ENCODE measurements at regions not wholly inside any gene's neighbourhood (a gene's known extent, or its start where the extent isn't known, plus 50 kb on each side); places are given as distances from the start of the nearest gene placed in this dataset.

DNA sequence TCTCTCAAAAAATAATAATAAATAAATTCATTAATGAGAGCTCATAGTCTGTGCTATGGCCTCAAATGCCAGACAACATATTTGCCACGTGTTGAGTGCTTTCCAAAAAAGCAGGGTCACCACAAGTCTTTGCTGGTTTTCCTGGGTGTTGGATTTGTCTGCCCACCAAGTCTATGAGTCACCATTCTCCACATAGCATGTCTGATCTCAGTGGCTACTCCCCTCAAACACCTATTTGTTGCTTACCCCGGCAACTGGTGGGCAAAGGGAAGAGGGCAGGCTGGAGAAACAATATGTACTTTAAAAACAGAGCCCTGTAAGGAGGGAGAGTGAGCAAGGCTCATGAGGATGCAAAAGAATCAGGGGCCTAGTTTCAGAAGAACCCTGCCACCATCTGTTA, 120.0 kb upstream of the ARRDC4 start (continued):
- TF ChIP-seq, protein P1, sequence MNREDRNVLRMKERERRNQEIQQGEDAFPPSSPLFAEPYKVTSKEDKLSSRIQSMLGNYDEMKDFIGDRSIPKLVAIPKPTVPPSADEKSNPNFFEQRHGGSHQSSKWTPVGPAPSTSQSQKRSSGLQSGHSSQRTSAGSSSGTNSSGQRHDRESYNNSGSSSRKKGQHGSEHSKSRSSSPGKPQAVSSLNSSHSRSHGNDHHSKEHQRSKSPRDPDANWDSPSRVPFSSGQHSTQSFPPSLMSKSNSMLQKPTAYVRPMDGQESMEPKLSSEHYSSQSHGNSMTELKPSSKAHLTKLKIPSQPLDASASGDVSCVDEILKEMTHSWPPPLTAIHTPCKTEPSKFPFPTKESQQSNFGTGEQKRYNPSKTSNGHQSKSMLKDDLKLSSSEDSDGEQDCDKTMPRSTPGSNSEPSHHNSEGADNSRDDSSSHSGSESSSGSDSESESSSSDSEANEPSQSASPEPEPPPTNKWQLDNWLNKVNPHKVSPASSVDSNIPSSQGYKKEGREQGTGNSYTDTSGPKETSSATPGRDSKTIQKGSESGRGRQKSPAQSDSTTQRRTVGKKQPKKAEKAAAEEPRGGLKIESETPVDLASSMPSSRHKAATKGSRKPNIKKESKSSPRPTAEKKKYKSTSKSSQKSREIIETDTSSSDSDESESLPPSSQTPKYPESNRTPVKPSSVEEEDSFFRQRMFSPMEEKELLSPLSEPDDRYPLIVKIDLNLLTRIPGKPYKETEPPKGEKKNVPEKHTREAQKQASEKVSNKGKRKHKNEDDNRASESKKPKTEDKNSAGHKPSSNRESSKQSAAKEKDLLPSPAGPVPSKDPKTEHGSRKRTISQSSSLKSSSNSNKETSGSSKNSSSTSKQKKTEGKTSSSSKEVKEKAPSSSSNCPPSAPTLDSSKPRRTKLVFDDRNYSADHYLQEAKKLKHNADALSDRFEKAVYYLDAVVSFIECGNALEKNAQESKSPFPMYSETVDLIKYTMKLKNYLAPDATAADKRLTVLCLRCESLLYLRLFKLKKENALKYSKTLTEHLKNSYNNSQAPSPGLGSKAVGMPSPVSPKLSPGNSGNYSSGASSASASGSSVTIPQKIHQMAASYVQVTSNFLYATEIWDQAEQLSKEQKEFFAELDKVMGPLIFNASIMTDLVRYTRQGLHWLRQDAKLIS (CRISPR knock-in tag; IDR thresholded peaks at IDR 0.05; ENCODE audit: borderline replicate concordance): no peak
- no peak for TF ChIP-seq SP1 (CRISPR knock-in tag; conservative IDR thresholded peaks at IDR 0.05)
- no peak for TF ChIP-seq EMX1 (CRISPR knock-in tag; IDR thresholded peaks at IDR 0.05)

DNA sequence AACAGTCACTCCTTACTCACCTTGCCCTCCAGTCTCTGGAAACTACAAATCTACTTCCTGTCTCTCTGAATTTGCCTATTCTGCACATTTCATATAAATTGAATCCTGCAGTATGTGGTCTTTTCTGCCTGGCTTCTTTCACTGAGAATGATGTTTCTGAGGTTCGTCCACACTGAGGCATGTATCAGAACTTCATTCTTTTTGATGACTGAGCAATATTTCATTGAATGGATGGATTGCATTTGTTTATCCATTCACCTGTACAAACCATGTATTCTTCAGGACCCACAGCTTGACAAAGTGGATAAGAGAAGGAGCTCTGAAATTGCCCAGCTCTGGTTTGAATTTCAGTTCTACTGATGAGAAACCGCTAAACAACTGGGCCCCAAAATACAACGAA, 118.9 kb upstream of the ARRDC4 start:
- no peak for ATAC-seq
- DNase-seq (ENCODE audit: low spot score): no peak
- CTCF ChIA-PET: no interaction called here
- TF ChIP-seq, protein P2, sequence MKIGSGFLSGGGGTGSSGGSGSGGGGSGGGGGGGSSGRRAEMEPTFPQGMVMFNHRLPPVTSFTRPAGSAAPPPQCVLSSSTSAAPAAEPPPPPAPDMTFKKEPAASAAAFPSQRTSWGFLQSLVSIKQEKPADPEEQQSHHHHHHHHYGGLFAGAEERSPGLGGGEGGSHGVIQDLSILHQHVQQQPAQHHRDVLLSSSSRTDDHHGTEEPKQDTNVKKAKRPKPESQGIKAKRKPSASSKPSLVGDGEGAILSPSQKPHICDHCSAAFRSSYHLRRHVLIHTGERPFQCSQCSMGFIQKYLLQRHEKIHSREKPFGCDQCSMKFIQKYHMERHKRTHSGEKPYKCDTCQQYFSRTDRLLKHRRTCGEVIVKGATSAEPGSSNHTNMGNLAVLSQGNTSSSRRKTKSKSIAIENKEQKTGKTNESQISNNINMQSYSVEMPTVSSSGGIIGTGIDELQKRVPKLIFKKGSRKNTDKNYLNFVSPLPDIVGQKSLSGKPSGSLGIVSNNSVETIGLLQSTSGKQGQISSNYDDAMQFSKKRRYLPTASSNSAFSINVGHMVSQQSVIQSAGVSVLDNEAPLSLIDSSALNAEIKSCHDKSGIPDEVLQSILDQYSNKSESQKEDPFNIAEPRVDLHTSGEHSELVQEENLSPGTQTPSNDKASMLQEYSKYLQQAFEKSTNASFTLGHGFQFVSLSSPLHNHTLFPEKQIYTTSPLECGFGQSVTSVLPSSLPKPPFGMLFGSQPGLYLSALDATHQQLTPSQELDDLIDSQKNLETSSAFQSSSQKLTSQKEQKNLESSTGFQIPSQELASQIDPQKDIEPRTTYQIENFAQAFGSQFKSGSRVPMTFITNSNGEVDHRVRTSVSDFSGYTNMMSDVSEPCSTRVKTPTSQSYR (CRISPR knock-in tag; IDR thresholded peaks at IDR 0.05): no peak
- TF ChIP-seq TP53 (CRISPR knock-in tag; IDR thresholded peaks at IDR 0.05) (no peak), JUN (CRISPR knock-in tag; IDR thresholded peaks at IDR 0.05) (no peak), GTF2I (CRISPR knock-in tag; conservative IDR thresholded peaks at IDR 0.05) (no peak), HMGA2 (CRISPR knock-in tag; IDR thresholded peaks at IDR 0.05) (no peak), GABPB1 (CRISPR knock-in tag; IDR thresholded peaks at IDR 0.05) (no peak), OVOL2 (CRISPR knock-in tag; IDR thresholded peaks at IDR 0.05; ENCODE audit: borderline replicate concordance) (no peak), ESRRA (CRISPR knock-in tag; IDR thresholded peaks at IDR 0.05; ENCODE audit: borderline replicate concordance) (no peak), ATF1 (CRISPR knock-in tag; IDR thresholded peaks at IDR 0.05) (no peak), NFATC4 (CRISPR knock-in tag; IDR thresholded peaks at IDR 0.05) (no peak), SOX15 (CRISPR knock-in tag; IDR thresholded peaks at IDR 0.05) (no peak), MXD4 (CRISPR knock-in tag; IDR thresholded peaks at IDR 0.05; ENCODE audit: borderline replicate concordance) (no peak), FOXJ3 (CRISPR knock-in tag; IDR thresholded peaks at IDR 0.05; ENCODE audit: borderline replicate concordance) (no peak), SMAD3 (CRISPR knock-in tag; IDR thresholded peaks at IDR 0.05; ENCODE audit: borderline replicate concordance) (no peak), NR1H2 (CRISPR knock-in tag; IDR thresholded peaks at IDR 0.05) (no peak)
- TF ChIP-seq, protein P3, sequence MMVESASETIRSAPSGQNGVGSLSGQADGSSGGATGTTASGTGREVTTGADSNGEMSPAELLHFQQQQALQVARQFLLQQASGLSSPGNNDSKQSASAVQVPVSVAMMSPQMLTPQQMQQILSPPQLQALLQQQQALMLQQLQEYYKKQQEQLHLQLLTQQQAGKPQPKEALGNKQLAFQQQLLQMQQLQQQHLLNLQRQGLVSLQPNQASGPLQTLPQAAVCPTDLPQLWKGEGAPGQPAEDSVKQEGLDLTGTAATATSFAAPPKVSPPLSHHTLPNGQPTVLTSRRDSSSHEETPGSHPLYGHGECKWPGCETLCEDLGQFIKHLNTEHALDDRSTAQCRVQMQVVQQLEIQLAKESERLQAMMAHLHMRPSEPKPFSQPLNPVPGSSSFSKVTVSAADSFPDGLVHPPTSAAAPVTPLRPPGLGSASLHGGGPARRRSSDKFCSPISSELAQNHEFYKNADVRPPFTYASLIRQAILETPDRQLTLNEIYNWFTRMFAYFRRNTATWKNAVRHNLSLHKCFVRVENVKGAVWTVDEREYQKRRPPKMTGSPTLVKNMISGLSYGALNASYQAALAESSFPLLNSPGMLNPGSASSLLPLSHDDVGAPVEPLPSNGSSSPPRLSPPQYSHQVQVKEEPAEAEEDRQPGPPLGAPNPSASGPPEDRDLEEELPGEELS (CRISPR knock-in tag; IDR thresholded peaks at IDR 0.05): no peak
- TF ChIP-seq, protein P4, sequence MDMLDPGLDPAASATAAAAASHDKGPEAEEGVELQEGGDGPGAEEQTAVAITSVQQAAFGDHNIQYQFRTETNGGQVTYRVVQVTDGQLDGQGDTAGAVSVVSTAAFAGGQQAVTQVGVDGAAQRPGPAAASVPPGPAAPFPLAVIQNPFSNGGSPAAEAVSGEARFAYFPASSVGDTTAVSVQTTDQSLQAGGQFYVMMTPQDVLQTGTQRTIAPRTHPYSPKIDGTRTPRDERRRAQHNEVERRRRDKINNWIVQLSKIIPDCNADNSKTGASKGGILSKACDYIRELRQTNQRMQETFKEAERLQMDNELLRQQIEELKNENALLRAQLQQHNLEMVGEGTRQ (CRISPR knock-in tag; IDR thresholded peaks at IDR 0.05): no peak
- TF ChIP-seq, protein P5, sequence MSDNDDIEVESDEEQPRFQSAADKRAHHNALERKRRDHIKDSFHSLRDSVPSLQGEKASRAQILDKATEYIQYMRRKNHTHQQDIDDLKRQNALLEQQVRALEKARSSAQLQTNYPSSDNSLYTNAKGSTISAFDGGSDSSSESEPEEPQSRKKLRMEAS (CRISPR knock-in tag; IDR thresholded peaks at IDR 0.05): no peak
- Mint-ChIP-seq H3K4me1 (peaks cover 6% of the 10 kb centered on the region; the same call in 1 of the 2 replicates), H3K27ac (no peak overlapping the region), H3K36me3 (no peaks in the 10 kb centered on the region), H3K9me3 (no peaks in the 10 kb centered on the region), H3K4me3 (no peak overlapping the region), H3K27me3 (ENCODE audit: low read depth) (no peaks in the 10 kb centered on the region)
- POLR2A ChIA-PET: no interaction called here

Data from WTC11 (cell line).